GM18873 (cell line): ENCODE measurements at regions not wholly inside any gene's neighbourhood (a gene's known extent, or its start where the extent isn't known, plus 50 kb on each side); places are given as distances from the start of the nearest gene placed in this dataset.
"Not testable (repeated sequence)": the region's sequence is repeated elsewhere in the genome, so short reads cannot be mapped to it uniquely, and the experiment has no call there.

ENCODE experiments used
- ATAC-seq: cut with Tn5 transposase; IDR thresholded peaks from one replicate; pipeline ENCODE4 v1.9.1; 2021; ENCODE audit warnings: mild to moderate bottlenecking, moderate library complexity, moderate number of reproducible peaks; ENCODE audit not compliant: unreplicated experiment, low FRiP score

DNA sequence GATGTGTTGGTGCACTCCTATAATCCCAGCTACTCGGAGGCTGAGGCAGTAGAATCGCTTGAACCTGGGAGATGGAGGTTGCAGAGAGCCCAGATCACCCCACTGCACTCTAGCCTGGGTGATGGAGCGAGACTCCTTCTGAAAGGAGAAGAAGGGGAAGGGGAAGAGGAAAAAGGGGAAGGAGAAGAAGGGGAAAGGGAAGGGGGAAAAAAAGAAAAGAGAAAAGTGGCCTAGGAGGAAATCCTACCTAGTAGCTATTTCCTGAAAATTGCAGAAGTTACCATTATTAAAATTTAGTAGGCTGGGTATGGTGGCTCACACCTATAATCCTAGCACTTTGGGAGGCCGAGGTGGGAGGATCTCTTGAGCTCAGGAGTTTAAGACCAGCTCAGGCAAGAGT lies 67.4 kb downstream of the ARRDC3 start:
- ATAC-seq, result no peak

GRCh38 chr5:91313757-91314673 lies 69.1 kb downstream of the ARRDC3 start:
- peak; percentile 59 for ATAC-seq

DNA sequence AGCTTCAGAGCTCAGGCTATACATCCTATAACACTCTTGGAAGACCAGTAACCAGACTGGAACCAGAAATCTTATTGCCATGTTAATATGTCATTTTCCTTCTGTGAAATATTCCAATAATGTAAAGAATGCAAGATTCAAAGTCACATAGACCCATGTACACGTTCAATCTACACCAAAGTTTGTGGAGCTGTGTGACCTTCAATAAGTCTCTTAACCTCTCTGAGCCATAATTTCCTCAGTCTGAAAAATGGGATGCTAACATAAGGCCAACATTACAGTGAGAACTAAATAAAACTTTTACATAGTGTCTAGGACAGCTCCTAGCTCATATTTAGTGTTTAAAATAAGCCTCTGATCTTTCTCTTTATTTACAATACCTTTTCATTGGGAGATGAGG lies 70.4 kb downstream of the ARRDC3 start:
- no peak for ATAC-seq

GRCh38 chr5:91311697-91312501 lies 71.2 kb downstream of the ARRDC3 start:
- ATAC-seq, result peak; percentile 96

DNA sequence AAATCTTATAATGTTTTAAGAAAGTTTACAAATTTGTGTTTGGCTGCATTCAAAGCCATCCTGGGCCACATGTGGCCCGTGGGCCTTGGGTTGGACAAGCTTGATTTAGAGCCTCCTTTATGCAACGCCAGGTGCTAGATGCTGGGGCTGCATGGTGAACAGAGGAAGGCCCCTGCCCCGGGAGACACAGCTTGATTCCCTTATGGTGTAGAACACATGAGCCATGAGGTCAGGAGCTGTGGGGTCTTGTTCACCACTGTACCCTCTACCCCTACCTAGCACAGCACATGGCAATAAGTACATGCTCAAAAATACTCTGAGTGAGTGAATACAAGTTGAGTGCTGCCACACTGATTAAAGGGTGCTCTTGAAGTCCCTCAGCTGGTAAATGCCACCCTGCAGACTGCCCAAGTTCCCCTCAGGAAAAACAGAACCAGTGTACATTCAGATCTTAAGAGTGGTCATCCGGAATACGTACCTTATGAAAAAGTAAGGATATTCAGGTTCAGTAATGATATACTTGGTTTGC lies 71.9 kb downstream of the ARRDC3 start:
- ATAC-seq, result no peak

DNA sequence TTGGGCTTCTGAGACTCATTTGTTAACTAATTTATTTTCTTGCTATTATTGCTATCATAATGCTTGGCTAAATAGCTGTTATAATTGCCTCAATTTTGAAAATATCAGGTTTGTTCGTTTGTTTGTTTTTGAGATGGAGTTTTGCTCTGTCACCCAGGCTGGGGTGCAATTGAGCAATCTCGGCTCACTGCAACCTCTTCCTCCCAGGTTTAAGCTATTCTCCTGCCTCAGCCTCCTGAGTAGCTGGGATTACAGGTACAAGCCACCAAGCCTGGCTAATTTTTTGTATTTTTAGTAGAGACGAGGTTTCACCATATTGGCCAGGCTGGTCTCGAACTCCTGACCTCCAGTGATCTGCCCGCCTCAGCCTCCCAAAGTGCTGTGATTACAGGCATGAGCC lies 75.0 kb downstream of the ARRDC3 start:
- not testable (repeated sequence) for ATAC-seq

DNA sequence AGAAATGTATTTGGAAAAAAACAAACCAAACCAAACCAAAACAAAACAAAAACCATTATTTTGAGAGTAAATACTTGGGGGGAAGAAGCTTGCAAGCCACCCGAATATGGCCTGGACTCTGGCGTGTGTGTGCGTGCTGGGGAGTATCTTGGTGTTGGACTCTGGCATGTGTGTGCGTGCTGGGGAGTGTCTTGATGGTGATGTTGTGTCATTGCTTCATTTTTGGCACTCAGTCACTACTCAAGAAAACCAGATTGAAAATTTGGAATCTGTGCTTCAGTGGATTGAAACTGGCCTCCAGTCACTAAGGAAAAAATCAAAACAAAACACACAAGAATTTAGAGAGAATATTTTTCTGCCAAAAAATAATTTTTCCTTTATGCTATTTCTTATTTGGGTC lies 76.1 kb downstream of the ARRDC3 start:
- ATAC-seq, result no peak

DNA sequence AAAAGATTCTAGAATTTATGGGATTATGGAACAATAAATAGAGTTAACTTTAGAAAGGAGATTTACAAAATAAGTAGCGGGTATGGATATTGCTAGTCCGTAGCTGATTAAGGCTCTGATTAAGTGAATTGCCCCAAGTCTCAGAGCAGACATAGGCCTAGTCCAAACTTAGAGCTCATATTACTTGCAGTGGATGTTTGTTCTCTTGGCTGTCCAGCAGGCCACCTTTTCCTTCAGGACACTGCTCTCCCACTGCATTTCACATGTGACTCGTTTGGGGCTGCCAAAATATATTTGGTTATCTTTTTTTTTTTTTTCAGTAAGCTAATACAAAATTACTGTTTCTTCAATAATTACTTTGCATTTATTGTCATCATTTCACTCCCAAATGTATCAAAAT lies 76.6 kb downstream of the ARRDC3 start:
- no peak for ATAC-seq

- ATAC-seq, result no peak
Measured at GRCh38 chr5:91305640-91306039, 77.5 kb downstream of the ARRDC3 start.

DNA sequence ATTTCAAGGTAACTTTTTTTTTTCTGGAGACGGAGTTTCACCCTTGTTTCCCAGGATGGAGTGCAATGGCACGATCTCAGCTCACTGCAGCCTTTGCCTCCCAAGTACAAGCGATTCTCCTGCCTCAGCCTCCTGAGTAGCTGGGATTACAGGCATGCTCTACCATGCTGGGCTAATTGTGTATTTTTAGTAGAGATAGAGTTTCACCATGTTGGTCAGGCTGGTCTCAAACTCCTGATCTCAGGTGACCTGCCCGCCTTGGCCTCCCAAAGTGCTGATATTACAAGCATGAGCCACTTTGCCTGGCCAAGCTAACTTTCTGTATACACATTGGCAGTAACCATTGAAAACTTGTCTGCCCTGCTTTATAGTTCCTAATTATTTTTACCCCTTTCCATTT lies 79.1 kb downstream of the ARRDC3 start:
- not testable (repeated sequence) for ATAC-seq

DNA sequence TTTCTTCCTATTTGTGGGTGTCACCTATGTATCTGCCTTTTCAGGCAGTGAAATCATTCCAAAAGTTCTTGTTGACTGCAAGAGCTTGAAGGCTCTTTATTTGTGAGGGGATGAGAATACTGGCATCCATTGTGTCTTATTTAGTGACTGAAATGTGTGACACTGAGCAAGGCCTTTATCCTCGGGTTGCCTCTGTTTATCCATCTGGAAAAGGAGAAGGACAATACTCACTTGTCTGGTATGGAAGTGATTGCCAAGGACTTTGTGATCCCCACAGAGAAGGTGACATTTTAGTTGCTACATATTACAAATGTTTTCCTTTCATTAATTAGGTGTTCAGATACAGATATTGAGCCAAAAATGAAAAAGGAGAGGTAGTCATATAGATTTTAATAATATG lies 80.2 kb downstream of the ARRDC3 start:
- no peak for ATAC-seq

- ATAC-seq, result no peak
Measured at GRCh38 chr5:91302305-91302704, 80.8 kb downstream of the ARRDC3 start.

DNA sequence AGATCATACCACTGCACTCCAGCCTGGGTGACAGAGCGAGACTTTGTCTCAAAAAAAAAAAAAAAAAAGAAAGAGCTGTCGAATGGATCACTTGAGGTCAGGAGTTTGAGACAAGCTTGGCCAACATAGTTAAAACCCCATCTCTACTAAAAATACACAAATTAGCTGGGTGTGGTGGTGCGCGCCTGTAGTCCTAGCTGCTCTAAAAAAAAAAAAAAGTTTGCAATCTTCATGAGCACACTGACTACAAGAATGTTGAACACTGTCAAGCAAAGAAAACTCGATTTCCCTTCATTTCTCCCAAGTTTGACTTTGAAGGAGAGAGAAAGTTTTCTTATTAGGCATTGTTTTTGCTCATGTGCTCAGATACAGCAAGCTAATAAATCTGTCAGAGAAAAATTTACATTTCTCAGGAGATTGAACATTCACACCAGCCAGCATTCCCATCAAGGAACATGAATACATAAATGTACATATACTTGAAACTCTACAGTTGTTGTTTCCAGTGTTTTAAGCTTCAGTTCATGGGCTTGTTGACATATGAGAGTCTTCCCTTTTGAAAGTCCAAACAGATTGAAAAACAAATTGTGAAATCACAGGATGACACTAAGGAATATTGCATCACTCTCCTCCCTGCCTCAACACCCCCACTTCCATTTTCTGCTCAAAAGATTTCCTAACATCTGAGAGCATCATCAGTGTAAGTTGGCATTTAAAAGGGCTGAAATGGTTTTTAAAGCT lies 81.8 kb downstream of the ARRDC3 start:
- ATAC-seq, result no peak

DNA sequence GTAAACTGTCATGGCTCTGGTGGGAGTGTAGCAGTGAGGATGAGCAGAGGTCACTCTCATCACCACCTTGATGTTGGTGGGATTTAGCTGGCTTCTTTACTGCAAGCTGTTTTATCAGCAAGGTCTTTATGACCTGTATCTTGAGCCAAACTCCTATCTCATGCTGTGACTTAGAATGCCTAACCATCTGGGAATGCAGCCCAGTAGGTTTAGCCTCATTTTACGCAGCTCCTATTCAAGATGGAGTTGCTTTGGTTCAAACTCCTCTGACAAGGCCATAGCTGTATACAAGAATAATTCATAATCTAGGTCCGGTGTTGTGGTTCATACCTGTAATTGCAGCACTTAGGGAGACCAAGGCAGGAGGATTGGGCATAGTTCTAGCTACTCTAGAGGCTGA lies 85.1 kb downstream of the ARRDC3 start:
- ATAC-seq, result no peak

GRCh38 chr5:91296674-91297143 lies 86.4 kb downstream of the ARRDC3 start:
- no peak for ATAC-seq

DNA sequence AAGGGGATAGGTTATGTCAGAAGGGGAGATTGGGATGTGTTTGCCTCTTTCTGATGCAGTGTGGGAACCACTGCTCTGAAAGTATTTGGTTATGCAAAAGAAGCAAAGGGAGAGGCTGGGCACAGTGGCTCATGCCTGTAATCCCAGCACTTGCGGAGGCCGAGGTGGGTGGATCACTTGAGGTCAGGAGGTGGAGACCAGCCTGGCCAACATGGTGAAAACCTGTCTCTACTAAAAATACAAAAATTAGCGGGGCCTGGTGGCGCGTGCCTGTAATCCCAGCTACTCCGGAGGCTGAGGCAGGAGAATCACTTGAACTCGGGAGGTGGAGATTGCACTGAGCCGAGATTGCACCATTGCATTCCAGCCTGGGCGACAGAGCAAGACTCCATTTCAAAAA lies 87.0 kb downstream of the ARRDC3 start:
- ATAC-seq, result not testable (repeated sequence)

DNA sequence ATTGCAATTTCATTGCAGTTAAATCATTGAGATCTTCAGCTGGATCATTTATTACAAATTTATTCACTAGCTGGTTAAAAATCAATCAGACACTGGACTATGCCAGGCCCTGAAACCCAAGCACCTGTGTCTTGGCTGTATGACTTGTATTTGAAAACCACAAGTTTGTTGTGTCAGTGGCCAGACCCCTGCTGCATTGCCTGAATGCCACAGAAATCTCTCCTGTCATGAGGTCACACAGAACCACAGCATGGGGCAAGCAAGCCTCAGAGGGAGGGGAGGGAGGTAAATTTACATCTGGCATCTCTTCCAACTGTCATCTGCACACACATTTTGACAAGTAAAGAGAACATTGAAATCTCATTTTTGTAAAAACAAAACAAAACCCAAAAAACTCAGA lies 90.0 kb downstream of the ARRDC3 start:
- peak; percentile 99 for ATAC-seq

GRCh38 chr5:91291628-91292569 lies 91.2 kb downstream of the ARRDC3 start:
- ATAC-seq, result no peak

DNA sequence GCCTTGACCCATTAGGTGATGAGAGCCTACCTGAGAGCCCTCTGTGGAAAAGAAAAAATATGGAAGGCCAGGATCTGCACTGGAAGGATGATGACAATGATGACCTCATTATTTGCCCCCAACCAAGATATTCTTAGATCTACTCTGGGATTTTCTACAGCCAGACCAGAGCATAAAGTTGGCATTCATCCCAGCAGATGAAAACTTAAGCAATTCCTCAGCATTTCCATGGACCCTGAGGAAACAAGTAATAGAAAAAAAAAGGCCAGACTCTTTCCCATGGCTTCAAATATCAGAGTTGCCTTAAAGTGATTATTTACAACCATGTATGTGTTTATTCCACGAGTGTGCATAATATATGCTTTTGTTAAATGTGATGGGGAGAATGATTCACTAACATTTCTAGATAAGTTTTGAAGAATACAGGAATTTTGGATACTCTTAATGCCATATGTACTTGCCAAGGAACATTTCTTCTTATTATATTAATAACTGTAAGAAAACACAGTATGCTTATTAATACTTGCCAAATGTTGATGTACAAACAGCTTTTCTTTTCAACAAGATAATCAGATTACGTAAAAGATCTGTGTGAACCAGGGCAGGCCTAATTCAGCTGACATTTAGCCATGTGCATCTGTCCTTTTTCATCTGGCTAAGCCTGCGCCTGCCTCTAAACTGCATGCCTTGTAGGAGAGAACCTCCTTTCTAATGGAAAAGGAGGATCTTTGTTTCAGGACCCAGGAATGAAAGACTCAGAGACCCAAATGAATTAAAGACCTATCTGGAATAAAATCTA lies 94.8 kb downstream of the ARRDC3 start:
- ATAC-seq, result no peak
